ENCODE measurements at regions not wholly inside any gene's neighbourhood (a gene's known extent, or its start where the extent isn't known, plus 50 kb on each side); places are given as distances from the start of the nearest gene placed in this dataset.
"Not testable (repeated sequence)": the region's sequence is repeated elsewhere in the genome, so short reads cannot be mapped to it uniquely, and the experiment has no call there.

GRCh38 chr4:66465111-66465510 lies 794.8 kb upstream of the EPHA5 start:
- H3K4me1 ChIP-seq (ENCODE audit: insufficient read depth, low read length): no peaks in the 10 kb centered on the region
- peaks cover 5% of the 10 kb centered on the region; the same call in 1 of the 2 replicates for H3K9me3 ChIP-seq (ENCODE audit: control insufficient read depth, insufficient read depth, low read length)
- H3K9ac ChIP-seq (ENCODE audit: low read depth, low read length): no peak overlapping the region
- H3K36me3 ChIP-seq (ENCODE audit: insufficient read depth, low read length): no peaks in the 10 kb centered on the region

GRCh38 chr4:66462890-66463289 lies 792.6 kb upstream of the EPHA5 start:
- H3K4me1 ChIP-seq (ENCODE audit: insufficient read depth, low read length); H3K36me3 ChIP-seq (ENCODE audit: insufficient read depth, low read length); H3K9me3 ChIP-seq (ENCODE audit: control insufficient read depth, insufficient read depth, low read length); H3K9ac ChIP-seq (ENCODE audit: low read depth, low read length): not testable (repeated sequence)

GRCh38 chr4:66451741-66452140 lies 781.5 kb upstream of the EPHA5 start:
- H3K4me1 ChIP-seq (ENCODE audit: insufficient read depth, low read length): no peaks in the 10 kb centered on the region
- no peak overlapping the region for H3K9ac ChIP-seq (ENCODE audit: low read depth, low read length)
- H3K9me3 ChIP-seq (ENCODE audit: control insufficient read depth, insufficient read depth, low read length): no peaks in the 10 kb centered on the region
- no peaks in the 10 kb centered on the region for H3K36me3 ChIP-seq (ENCODE audit: insufficient read depth, low read length)

- Histone ChIP-seq H3K9me3 (ENCODE audit: control insufficient read depth, insufficient read depth, low read length) (no peaks in the 10 kb centered on the region), H3K4me1 (ENCODE audit: insufficient read depth, low read length) (no peaks in the 10 kb centered on the region), H3K9ac (ENCODE audit: low read depth, low read length) (no peak overlapping the region), H3K36me3 (ENCODE audit: insufficient read depth, low read length) (no peaks in the 10 kb centered on the region)
Observed at GRCh38 chr4:66443008-66443407, 772.7 kb upstream of the EPHA5 start.

- Histone ChIP-seq H3K36me3 (ENCODE audit: insufficient read depth, low read length) (no peaks in the 10 kb centered on the region), H3K4me1 (ENCODE audit: insufficient read depth, low read length) (no peaks in the 10 kb centered on the region), H3K9ac (ENCODE audit: low read depth, low read length) (no peak overlapping the region), H3K9me3 (ENCODE audit: control insufficient read depth, insufficient read depth, low read length) (no peaks in the 10 kb centered on the region)
Observed at GRCh38 chr4:66439508-66439907, 769.2 kb upstream of the EPHA5 start.

- Histone ChIP-seq H3K9ac (ENCODE audit: low read depth, low read length) (no peak overlapping the region), H3K4me1 (ENCODE audit: insufficient read depth, low read length) (no peaks in the 10 kb centered on the region)
Observed at GRCh38 chr4:66433706-66434105, 763.4 kb upstream of the EPHA5 start.

GRCh38 chr4:66430856-66431255 lies 760.6 kb upstream of the EPHA5 start:
- Histone ChIP-seq H3K9me3 (ENCODE audit: control insufficient read depth, insufficient read depth, low read length) (no peaks in the 10 kb centered on the region; the same call in 1 of the 2 replicates), H3K9ac (ENCODE audit: low read depth, low read length) (no peak overlapping the region), H3K36me3 (ENCODE audit: insufficient read depth, low read length) (no peaks in the 10 kb centered on the region), H3K4me1 (ENCODE audit: insufficient read depth, low read length) (no peaks in the 10 kb centered on the region)

More at GRCh38 chr4:66433706-66434105, 763.4 kb upstream of the EPHA5 start:
- H3K9me3 ChIP-seq (ENCODE audit: control insufficient read depth, insufficient read depth, low read length): no peaks in the 10 kb centered on the region; the same call in 1 of the 2 replicates
- H3K36me3 ChIP-seq (ENCODE audit: insufficient read depth, low read length): no peaks in the 10 kb centered on the region

- Histone ChIP-seq H3K9ac (ENCODE audit: low read depth, low read length) (no peak overlapping the region), H3K4me1 (ENCODE audit: insufficient read depth, low read length) (no peaks in the 10 kb centered on the region), H3K9me3 (ENCODE audit: control insufficient read depth, insufficient read depth, low read length) (no peaks in the 10 kb centered on the region; the same call in 1 of the 2 replicates), H3K36me3 (ENCODE audit: insufficient read depth, low read length) (no peaks in the 10 kb centered on the region)
Observed at GRCh38 chr4:66429276-66429675, 759.0 kb upstream of the EPHA5 start.

GRCh38 chr4:66416425-66416824 lies 746.1 kb upstream of the EPHA5 start:
- no peaks in the 10 kb centered on the region for H3K36me3 ChIP-seq (ENCODE audit: insufficient read depth, low read length)
- H3K9me3 ChIP-seq (ENCODE audit: control insufficient read depth, insufficient read depth, low read length): 0 out of 2 replicates have a peak, but pooled peaks cover 4% of the 10 kb centered on the region
- H3K9ac ChIP-seq (ENCODE audit: low read depth, low read length): no peak overlapping the region
- H3K4me1 ChIP-seq (ENCODE audit: insufficient read depth, low read length): no peaks in the 10 kb centered on the region

- H3K9ac ChIP-seq (ENCODE audit: low read depth, low read length): no peak overlapping the region
- no peaks in the 10 kb centered on the region for H3K9me3 ChIP-seq (ENCODE audit: control insufficient read depth, insufficient read depth, low read length)
- no peaks in the 10 kb centered on the region for H3K4me1 ChIP-seq (ENCODE audit: insufficient read depth, low read length)
- no peaks in the 10 kb centered on the region for H3K36me3 ChIP-seq (ENCODE audit: insufficient read depth, low read length)
Observed at GRCh38 chr4:66404141-66404540, 733.9 kb upstream of the EPHA5 start.

GRCh38 chr4:66376921-66377320 lies 706.6 kb upstream of the EPHA5 start:
- H3K36me3 ChIP-seq (ENCODE audit: insufficient read depth, low read length): no peaks in the 10 kb centered on the region
- no peaks in the 10 kb centered on the region for H3K9me3 ChIP-seq (ENCODE audit: control insufficient read depth, insufficient read depth, low read length)
- no peak overlapping the region for H3K9ac ChIP-seq (ENCODE audit: low read depth, low read length)
- H3K4me1 ChIP-seq (ENCODE audit: insufficient read depth, low read length): no peaks in the 10 kb centered on the region

GRCh38 chr4:66376396-66376795 lies 706.1 kb upstream of the EPHA5 start:
- Histone ChIP-seq H3K9me3 (ENCODE audit: control insufficient read depth, insufficient read depth, low read length) (no peaks in the 10 kb centered on the region), H3K4me1 (ENCODE audit: insufficient read depth, low read length) (no peaks in the 10 kb centered on the region), H3K36me3 (ENCODE audit: insufficient read depth, low read length) (no peaks in the 10 kb centered on the region), H3K9ac (ENCODE audit: low read depth, low read length) (no peak overlapping the region)

GRCh38 chr4:66373268-66373667 lies 703.0 kb upstream of the EPHA5 start:
- no peak overlapping the region for H3K9ac ChIP-seq (ENCODE audit: low read depth, low read length)
- H3K9me3 ChIP-seq (ENCODE audit: control insufficient read depth, insufficient read depth, low read length): no peaks in the 10 kb centered on the region
- no peaks in the 10 kb centered on the region for H3K36me3 ChIP-seq (ENCODE audit: insufficient read depth, low read length)
- no peaks in the 10 kb centered on the region for H3K4me1 ChIP-seq (ENCODE audit: insufficient read depth, low read length)

- Histone ChIP-seq H3K9ac (ENCODE audit: low read depth, low read length) (no peak overlapping the region), H3K9me3 (ENCODE audit: control insufficient read depth, insufficient read depth, low read length) (no peaks in the 10 kb centered on the region), H3K4me1 (ENCODE audit: insufficient read depth, low read length) (no peaks in the 10 kb centered on the region)
Observed at GRCh38 chr4:66372706-66373105, 702.4 kb upstream of the EPHA5 start.

GRCh38 chr4:66367043-66367660 lies 696.9 kb upstream of the EPHA5 start:
- Histone ChIP-seq H3K9me3 (ENCODE audit: control insufficient read depth, insufficient read depth, low read length) (no peaks in the 10 kb centered on the region), H3K4me1 (ENCODE audit: insufficient read depth, low read length) (no peaks in the 10 kb centered on the region), H3K9ac (ENCODE audit: low read depth, low read length) (no peak overlapping the region), H3K36me3 (ENCODE audit: insufficient read depth, low read length) (no peaks in the 10 kb centered on the region)

More at GRCh38 chr4:66372706-66373105, 702.4 kb upstream of the EPHA5 start:
- H3K36me3 ChIP-seq (ENCODE audit: insufficient read depth, low read length): no peaks in the 10 kb centered on the region
